ENCODE measurements at regions not wholly inside any gene's neighbourhood (a gene's known extent, or its start where the extent isn't known, plus 50 kb on each side); places are given as distances from the start of the nearest gene placed in this dataset.

DNA sequence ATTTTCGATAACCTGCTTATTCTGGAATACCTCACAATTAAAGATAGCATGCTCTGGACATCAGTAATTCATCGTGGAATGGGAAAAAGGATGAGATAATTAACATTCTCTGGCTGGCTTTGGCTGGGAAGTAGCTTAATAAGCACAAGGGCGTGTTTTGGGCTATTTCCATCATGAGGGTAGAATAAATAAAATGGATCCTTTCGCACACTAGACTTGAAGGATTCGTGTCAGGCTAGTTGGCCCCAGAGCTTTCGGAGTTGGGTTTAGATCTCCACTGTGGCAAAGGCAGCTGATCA is 151.2 kb upstream of the ADRA1B start:
- no peak for DNase-seq

DNA sequence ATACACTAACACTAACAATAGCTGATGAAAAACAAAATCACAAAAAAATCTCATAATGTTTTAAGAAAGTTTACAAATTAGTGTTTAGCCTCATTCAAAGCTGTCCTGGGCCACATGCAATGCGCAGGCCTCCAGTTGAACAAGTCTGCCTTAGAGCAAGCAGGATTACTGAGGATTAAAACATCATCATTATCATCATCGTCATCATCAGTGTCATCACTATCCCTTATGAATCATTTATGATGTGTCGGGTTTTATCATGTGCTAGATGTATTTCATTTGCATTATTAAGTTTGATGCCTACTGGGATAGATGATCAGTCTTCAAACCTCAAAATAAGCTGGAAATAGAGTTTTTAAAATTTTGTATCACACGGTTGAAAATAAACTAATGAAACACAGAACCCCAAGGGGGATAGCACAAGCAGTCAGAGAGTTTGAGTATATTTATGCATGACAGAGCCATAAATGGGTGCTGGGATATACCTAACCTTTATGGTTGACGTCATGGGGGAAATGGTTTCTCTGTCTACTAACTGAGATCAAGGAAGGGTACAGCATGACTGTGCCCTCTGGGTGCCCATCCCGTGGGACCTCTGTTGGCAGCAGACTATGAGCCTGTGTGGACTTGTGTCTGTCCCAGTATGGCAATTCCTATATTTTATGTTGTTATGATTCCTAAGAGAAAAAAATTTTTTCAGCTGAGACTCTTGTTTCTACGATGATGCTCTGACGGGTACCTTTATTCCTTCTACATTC is 150.3 kb upstream of the ADRA1B start:
- no peak for DNase-seq

DNA sequence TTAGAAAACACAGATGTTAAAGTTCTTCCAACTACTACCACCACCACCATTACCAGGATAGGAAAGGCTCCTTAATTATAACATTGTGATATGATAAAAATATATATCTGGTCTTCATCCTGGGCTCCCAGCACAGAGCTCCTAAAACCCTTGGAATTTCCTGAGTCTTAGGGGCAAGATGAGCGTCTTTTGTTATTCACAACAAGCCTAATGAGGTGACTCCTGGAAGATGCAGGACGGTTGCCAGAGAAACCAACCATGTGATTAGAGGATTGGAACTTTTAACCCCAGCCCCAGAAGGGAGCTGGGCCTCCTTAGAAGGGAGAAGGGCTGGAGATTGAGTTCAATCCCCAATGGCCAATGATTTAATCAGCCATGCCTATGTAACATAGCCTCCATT is 148.0 kb upstream of the ADRA1B start:
- DNase-seq, result no peak

DNA sequence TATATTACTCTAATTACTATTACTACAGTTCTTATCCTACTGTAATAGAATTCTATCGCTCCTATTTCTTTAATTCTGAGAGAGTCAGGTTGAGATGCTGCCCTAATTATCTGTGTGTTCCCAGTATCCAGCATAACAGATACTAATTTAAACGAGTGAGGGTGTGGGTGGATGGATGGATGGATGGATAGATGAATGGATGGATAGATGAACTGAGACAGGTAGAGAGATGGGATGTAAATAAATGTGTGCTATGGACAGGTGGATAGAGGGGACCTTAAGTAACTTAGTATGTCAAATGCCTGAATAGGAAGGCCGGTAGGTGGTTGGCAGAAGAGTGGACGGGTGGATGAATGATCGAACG is 143.6 kb upstream of the ADRA1B start:
- no peak for DNase-seq

DNA sequence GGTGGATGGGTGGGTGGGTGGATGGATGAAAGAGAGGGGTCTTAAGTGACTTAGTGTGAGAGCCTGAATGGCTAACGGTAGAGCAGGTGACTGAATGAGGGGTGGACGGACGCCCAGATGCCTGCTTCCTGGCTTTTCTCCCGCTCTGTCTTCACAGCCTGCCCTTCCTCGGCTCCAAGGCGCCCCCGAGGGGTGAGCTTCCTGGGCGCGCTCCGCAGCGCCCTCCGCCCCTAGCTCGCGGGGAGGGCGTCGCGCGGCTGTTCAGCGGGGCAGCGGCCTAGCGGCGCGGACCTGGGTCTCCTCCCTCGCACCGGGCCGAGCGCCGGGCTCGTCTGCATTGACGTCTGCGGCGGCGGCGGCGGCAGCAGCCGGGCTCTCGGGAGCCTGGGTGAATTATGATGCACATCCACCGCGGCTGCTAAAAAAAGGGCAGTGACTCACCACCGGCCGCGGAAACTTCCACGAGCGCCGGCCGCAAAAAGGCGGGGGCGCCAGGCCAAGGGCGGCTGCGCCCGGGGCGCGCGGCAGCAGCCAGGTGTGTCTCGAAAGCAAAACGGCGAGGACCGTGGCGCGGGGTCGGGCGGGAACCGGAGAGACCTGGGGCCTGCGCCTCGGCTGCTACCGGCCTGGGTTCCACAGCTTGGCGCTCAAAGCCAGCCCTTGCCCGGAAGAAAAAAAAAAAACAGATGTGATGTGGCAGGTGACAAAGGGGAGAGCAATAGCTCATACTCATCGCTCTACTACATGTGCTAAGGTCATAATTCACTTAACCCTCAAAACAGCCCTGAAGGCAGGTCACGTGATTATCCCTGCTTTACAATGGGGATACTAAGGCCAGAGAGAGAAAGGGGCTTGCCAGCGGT is 143.0 kb upstream of the ADRA1B start:
- DNase-seq, result peak in 1 of 6 experiments; percentile 0

DNA sequence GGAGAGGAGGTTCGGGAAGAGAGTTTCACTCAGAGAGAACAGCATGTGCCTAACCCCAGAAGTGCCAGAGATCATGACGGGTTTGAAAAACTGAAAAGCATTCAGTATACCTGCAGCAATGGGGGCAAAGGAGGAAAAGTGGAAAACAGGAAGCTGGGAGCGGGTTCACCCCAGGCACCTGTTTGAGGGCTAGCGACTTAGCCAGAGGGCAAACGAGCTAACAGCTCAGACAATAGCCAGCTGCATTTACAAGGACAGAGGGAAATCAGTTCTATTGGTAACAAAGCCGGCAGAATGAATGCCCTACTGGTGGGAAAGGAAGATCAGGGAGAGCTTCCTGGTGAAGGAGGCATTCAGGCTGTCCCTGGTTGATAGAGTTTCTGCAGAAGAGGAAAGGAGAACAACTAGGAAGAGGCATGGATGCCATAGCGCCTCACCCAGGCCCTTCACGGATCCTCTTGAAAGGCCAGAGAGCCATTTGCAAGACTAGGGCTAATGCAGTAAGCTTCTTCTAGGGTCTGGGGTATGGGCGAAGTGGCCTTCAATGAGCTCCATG is 141.7 kb upstream of the ADRA1B start:
- no peak for DNase-seq

DNA sequence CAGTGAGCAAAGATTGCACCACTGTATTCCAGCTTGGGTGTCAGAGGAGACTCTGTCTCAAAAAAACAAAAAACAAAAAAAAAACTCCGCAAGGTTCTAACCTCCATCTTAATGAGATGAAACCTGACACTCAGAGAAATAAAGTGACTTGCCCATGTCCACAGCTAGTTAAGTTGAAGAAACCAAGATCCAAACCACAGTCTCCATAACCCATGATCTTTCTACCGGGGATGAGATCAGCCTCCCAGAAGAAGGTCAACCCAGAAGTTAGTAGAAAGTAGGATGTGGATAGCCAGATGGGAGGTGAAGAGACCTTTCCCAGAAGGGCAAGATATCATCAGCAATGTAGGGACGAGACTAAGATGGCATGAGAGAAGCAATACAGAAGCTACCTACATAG is 140.4 kb upstream of the ADRA1B start:
- no peak for DNase-seq

DNA sequence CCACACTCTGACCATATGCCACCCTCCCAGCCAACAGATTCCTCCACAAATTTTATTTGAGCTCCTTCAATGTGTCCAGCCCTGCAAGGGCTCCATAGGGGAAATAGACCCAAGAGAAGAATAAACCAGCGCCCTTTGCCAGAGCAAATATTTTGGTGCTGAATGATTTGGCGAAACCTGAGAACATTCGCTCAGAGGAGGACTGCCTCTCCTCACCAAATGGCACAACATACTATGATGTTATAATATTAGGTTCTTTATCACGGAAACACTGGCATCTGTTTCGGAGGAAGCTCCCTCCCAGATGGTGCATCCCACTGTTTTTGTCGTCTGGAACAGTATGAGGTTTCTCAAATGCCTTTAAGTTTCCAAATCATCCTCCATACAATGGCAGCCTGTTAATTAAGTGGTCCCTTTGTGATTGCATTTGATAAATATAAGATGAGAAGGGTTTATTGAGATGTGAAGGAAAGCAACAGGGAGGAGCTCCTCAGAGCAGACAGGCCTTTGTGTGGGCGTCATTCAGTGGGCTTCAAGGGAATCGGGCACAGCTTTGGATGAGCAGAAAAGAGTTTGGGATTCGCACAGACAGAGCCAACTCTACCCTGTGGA is 139.1 kb upstream of the ADRA1B start:
- no peak for DNase-seq

DNA sequence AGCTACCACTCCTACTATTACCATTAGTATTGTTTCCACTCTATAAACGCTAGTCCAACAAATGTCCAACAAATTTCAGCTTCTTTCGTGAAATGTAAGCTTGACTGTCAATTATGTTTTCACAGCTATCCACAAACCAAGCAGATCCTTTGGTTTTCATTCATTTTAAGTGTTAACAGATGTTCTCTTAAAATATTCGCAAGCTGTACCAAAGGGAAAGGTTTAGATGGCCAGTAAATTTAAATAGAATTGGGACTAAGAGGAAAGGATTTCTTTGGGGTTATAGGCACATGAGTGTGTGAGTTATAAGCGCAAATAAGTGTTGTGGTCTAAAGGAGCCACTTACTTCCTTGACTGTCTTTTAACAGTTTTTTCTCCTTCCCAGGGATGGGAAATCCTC is 136.8 kb upstream of the ADRA1B start:
- DNase-seq, result no peak

DNA sequence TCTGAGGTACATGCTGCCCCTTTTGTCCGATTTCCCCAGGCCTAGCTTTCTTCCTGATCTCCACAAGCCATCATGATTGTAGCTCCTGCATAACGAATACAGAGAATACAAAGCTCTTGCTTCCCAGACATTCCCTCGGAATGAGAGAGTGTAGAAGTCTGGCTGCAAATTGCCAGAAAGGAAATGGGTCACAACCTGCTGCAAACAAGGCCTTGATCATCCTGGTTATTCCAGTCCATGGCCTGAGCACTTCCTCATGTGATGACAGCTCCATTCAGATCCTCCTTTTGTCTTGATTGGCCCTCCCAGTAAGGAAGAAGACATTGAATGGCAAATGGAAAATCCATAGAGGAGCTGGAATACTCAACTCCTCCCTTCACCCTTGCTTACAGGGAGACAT is 136.0 kb upstream of the ADRA1B start:
- no peak for DNase-seq

DNA sequence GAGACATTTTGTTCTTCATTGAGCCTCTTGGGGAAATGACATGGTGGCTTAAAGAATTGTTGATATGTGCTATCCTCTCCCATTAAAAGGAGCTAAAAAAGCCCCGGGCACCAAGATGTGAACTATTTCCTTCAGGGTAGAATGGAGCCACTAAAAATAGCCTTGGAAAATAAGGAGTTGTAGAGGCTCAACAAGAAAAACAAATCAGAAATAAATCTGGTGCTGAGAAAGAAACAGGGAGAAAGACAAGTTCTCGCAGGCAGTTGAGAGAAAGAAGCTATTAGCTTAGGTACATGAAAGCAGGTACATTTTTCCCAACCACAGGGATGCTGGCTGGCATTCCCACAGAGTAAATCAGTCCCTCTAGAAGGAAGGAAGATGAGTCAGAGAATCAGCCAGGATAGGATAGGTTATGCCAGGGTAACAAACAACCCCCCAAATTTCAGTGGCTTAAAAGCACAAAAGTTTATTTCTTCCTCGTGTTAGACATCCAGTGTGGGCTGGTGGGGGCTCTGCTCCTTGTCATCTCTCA is 134.6 kb upstream of the ADRA1B start:
- no peak for DNase-seq

DNA sequence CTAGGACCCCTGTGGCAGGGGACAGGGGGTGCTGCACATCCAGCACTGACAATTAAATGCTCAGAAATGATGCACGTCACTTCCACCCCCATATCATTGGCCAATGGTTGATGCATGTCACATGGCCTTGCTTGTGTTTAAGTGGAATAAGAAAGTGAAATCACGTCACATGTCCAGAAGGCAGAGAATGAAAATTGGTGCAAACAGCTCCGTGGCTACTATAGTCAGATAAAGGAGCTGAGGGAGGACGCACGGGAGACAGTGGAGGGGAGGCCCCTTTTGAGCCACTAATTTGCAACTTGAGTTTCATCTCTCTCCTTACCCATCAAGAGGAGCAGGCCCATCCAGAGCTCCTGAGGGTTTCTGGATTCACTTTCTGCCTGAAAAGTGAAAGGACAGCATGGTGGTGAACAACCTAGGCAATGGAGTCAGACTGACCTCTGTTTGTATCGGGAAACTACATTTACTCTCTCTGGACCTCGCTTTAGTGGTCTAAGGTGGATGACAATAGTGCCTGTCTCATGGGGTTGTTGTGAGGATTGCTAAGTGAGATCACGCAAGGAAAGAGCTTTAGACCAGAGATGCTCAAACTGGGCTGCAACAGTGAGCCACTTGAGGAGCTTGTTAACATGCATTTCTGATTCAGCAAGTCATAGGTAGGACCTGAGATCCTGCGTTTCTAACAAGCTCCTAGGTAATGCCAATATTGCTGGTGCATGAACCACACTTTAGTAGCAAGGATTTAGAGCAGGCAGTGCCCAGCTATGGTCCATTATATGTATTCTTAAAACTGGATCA is 133.9 kb upstream of the ADRA1B start:
- DNase-seq, result no peak

DNA sequence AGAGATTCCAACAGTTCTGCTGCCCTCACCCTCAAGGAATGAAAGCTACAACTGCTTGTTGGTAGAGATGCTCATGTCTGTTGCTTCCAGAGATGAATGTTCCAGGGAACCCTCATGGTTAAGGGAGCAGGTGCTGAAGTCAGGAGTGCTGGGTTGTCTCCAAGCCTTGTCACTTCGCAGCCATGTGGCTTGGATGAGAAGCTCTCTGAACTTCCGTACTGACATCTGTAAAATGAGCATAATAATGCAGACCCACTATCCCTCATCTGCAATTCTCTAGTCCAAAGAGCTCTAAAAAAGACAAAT is 133.3 kb upstream of the ADRA1B start:
- no peak for DNase-seq

DNA sequence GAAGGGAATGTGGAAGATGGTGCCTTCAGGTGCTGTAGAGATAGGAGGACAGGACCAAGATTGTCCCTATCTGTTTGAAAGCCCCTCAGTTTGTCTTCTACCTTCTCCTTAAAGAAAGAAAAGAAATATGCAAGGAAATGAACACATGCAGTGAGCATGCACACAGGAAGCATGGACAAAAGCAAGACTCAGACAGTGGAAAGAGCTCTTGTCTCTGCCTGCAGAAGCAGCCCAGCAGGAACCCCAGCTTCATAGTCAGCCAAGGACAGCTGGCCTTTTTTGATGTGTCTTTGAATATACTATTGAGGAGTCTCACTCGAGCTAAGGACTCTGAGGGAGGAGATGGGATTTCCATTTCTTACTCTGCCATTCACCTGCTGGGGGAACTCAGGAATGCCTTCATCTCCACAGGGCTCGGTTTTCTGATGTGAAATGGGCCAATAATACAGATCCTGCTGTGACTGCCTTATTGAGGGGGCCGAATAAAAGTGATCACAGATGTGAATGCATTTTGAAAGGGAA is 132.5 kb upstream of the ADRA1B start:
- DNase-seq, result no peak

DNA sequence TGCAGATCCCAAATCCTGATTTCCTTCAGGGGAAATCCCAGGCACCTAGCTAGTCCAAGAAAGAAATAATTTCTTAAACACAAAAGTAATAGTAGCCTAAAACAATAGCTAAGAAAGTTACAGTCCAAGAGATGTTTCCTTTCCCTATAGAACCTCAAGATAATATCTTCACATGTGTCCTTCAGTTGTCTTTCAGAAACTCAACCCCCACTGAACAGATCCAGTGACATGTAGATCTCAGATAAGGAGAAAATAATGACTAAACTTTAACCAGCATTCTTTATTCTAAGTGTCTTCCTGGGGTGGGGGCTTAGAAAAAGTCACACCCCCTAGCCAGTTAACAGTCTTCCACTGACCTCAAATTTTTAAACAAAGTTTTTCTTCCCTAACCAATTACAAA is 131.3 kb upstream of the ADRA1B start:
- DNase-seq, result no peak

DNA sequence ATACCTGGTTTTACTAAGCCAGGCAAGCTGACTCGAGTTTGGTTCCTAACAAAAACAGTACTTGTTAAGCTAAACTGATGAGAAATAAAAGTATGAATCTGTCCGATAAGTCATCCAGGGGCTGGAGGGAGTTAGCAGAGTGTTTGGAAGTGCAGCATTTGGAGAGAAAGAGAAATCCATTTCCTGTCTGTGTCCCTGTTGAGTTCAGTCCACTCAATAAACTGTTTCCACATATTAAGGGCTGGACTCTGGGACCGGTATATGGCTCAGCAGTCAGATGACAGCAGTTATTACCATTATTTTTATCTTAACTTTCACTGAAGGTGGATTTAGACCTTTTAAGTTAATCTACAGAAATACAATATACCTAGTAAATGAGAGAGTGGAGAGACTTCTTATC is 130.6 kb upstream of the ADRA1B start:
- no peak for DNase-seq

DNA sequence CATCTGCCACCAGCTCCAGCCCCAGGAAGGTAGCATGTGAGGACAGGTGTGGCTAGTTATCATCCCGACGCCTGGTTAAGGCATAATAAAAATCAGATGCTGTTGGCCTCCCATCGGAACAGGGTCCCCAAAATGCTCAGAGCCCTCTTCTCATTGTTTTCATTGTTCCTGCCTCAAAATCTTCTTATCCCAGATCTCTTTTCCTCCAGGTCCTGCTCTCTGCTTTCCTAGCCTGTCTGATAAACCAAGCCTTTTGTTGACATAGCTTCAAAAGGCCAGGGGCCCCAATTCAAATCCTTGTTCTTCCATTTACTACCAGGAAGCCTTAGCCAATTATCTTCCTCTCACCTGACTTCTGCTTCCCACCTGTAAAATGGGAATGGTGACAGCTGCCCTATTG is 130.1 kb upstream of the ADRA1B start:
- DNase-seq, result no peak

DNA sequence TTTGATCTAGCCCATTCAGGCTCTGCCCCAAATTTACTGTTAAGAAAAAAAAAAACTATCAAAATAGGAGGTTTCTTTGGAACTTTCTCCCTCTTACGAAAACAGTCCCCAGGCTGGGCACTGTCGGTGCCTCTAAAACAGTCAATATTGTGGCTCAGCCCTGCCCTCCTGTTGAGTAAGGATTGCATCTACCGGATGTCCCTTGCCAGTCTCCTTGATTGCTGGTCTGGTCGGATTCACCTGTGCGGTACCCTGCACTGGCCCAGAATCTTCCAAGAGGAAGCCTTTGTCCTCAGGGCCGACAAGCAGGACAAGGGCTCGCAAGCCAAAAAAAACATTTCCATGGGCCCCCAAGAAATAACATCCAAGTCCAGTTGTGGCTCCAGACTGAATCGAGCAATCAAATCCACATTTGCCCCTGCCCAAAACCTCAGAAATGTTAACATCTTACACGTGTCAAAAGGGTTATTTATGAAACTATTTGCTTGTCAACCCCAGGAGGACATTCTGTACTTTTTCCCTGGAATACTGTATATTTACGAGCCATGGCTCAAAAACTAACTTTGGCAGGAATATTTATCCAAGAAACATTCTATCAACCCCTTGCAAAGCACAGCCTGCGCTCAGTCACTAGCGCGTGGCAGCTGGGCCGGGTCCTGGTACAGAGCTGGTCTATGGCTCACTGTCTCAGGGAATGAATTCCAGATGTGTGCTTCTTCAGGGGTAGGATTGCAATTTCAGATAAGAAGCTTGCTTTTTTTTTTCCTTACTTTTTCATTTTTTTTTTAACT is 129.2 kb upstream of the ADRA1B start:
- DNase-seq, result no peak

DNA sequence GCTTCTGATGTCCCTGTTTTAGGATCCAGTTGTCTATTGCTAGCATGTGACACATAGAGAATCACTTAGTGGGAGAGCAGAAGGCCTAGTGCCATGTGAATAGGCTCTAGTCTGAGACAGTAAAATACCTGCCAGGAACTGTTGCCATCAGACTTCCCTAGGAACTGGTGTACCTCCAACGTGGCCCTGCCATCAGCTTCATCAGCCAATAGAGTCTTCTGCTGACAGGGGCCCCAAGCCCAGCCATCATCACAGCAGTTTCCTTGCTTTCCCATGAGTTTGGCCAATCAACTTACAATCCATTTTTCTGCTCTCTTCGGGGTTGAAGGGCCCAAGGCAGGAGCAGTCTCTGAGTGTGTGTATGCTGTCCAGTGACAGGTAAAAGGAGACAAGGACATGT is 128.4 kb upstream of the ADRA1B start:
- no peak for DNase-seq

DNA sequence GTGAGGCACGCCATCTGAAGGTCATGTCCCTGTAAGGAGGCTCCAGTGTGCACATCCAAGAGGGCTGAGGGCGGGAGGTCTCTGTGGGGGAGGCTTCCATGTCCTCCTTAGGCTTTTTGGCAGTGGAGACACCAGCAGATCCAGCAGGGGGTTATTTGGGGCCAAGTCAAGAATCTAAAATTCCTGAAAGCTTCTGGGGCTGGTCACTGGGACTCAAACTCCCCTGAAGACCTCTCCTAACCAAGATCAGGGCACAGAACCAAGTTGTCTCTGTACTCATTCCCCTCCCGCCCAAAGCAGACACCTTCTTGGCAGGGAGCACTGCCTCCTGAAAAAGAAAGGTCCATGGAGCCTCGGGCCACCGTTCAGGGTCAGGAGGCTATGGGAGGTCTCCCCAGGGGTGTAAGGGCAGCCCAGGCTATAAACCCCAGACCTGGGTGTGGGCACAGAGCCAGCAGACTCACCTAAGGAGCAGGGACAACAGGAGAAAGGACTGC is 127.4 kb upstream of the ADRA1B start:
- DNase-seq, result no peak

DNA sequence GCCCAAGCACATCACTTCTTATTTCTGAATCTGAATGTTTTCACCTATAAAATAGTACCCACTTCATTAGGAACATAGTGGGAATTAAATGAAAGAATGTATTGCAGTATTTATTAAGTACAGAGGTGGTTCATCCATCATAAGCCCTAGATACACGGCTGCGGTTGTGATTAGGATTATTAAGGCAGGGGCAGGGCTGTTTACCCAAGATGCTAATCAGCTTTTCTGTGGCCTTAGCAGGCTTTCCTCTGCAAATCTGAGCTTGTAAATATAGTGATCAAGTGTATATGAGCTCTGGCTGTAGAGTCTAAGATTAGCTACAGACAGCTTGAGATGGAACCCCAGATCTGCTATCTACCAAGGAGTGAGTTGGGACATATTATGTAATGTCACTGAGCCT is 124.1 kb upstream of the ADRA1B start:
- no peak for DNase-seq

Measured in stimulated activated naive CD4-positive, alpha-beta T cell (primary cell).